Progenitor cell of endocrine pancreas (in vitro differentiated cells): ENCODE measurements at regions not wholly inside any gene's neighbourhood (a gene's known extent, or its start where the extent isn't known, plus 50 kb on each side); places are given as distances from the start of the nearest gene placed in this dataset.
A peak's percentile ranks its signal among the peaks of the same experiment; 100 is the strongest.

Experiments used
- DNase-seq: peaks from one replicate; pipeline ENCODE4 v3.0.0; 2021; ENCODE audit warnings: low spot score; ENCODE audit not compliant: unreplicated experiment
- H3K27ac Mint-ChIP-seq: 2 replicates; pipeline ENCODE4 v1.8.0; 2021; ENCODE audit warnings: mild to moderate bottlenecking, moderate library complexity, mixed read lengths
- H3K27me3 Mint-ChIP-seq: 2 replicates; pipeline ENCODE4 v1.8.0; 2021; ENCODE audit warnings: mixed read lengths
- H3K36me3 Mint-ChIP-seq: 2 replicates; pipeline ENCODE4 v1.8.0; 2022; ENCODE audit warnings: mixed read lengths; ENCODE audit not compliant: insufficient read depth
- H3K4me1 Mint-ChIP-seq: 2 replicates; pipeline ENCODE4 v1.8.0; 2021; ENCODE audit warnings: low read depth, mixed read lengths
- H3K4me3 Mint-ChIP-seq: 2 replicates; pipeline ENCODE4 v1.8.0; 2021; ENCODE audit warnings: low read depth, mild to moderate bottlenecking, moderate library complexity, mixed read lengths
- H3K9me3 Mint-ChIP-seq: 2 replicates; pipeline ENCODE4 v1.8.0; 2021; ENCODE audit warnings: low read depth, mixed read lengths
- CTCF ChIP-seq: fragments of 200-600 bp; sonication (generic); IDR thresholded peaks from one replicate; pipeline ENCODE4 v1.5.0; 2021; ENCODE audit warnings: antibody characterized with exemption, mild to moderate bottlenecking; ENCODE audit not compliant: unreplicated experiment

GRCh38 chr2:529424-529823 is 147.8 kb downstream of the TMEM18 start:
- TF ChIP-seq CTCF, result peak; percentile 61
- H3K4me1 Mint-ChIP-seq, result no peaks in the 10 kb centered on the region
- no peaks in the 10 kb centered on the region for H3K27me3 Mint-ChIP-seq
- H3K9me3 Mint-ChIP-seq, result peaks cover 11% of the 10 kb centered on the region
- peaks cover 1% of the 10 kb centered on the region for H3K36me3 Mint-ChIP-seq
- no peak for DNase-seq
- no peak overlapping the region for H3K27ac Mint-ChIP-seq
- no peak overlapping the region for H3K4me3 Mint-ChIP-seq

- Mint-ChIP-seq H3K9me3 (peaks cover 11% of the 10 kb centered on the region), H3K36me3 (peaks cover 1% of the 10 kb centered on the region), H3K4me3 (no peak overlapping the region), H3K4me1 (no peaks in the 10 kb centered on the region), H3K27ac (no peak overlapping the region), H3K27me3 (no peaks in the 10 kb centered on the region)
- DNase-seq, result no peak
- no peak for TF ChIP-seq CTCF
These were observed 149.6 kb downstream of the TMEM18 start for GRCh38 chr2:527581-527980.

DNA sequence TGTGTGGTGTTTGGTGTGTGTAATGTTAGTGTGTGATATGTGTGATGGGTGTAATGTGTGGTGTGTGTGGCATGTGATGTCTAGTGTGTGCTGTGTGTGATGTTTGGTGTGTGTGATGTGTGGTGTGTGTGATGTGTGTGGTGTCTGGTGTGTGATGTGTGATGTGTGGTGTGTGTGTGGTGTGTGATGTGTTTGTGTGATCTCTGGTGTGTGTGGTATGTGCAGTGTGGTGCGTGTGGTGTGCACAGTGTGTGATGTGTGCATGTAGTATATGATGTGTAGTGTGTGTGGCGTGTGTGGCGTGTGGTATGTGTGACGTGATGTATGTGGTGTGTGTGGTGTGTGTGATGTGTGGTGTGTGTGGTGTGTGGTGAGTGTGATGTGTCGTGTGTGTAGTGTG is 150.3 kb downstream of the TMEM18 start:
- Mint-ChIP-seq H3K4me3 (no peak overlapping the region), H3K9me3 (peaks cover 8% of the 10 kb centered on the region), H3K27me3 (no peaks in the 10 kb centered on the region), H3K4me1 (no peaks in the 10 kb centered on the region), H3K36me3 (peaks cover 1% of the 10 kb centered on the region), H3K27ac (no peak overlapping the region)
- DNase-seq, result no peak
- no peak for TF ChIP-seq CTCF

DNA sequence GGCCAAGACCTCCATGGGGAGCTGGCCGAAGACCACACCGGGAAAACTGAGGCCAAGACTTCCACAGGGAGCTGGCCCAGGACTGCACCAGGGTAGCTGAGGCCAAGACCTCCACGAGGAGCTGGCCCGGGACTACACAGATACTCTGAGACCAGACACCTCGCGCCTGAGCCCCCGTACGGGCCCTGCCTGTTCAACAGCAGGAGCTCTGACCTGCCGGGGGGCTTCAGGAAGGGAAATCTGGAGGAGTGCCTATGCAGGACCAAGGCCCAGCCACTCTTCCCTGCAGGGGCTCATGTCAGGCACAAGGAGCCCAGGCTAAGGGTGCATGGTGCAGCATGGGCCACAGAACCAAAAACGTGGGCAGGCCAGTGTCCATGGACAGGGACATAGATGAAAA is 151.6 kb downstream of the TMEM18 start:
- no peak overlapping the region for H3K4me3 Mint-ChIP-seq
- DNase-seq, result no peak
- no peak overlapping the region for H3K27ac Mint-ChIP-seq
- H3K4me1 Mint-ChIP-seq, result no peaks in the 10 kb centered on the region
- no peak for TF ChIP-seq CTCF
- peaks cover 3% of the 10 kb centered on the region for H3K9me3 Mint-ChIP-seq
- no peaks in the 10 kb centered on the region for H3K27me3 Mint-ChIP-seq
- no peaks in the 10 kb centered on the region for H3K36me3 Mint-ChIP-seq

DNA sequence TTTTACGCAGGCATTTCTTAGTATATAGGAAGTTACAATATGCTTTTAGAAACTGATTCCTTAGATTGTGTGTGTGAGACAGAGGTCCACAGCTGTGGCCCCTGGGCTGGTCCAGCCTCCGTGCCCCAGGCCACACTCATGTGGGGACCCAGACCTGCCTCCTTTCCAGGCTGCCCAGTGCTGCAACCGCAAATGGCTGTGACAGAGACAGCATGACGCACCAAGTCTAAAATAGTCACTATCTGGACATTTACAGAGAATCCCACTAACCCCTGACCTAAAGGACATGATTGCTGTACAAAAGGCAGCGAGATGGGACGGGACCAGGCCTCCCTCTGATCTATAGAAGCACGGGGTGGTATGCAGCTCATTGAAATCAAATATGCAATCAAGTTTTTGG is 152.2 kb downstream of the TMEM18 start:
- H3K27me3 Mint-ChIP-seq, result no peaks in the 10 kb centered on the region
- no peak for TF ChIP-seq CTCF
- no peaks in the 10 kb centered on the region for H3K36me3 Mint-ChIP-seq
- no peak for DNase-seq
- peaks cover 3% of the 10 kb centered on the region for H3K9me3 Mint-ChIP-seq
- H3K27ac Mint-ChIP-seq, result no peak overlapping the region
- H3K4me1 Mint-ChIP-seq, result no peaks in the 10 kb centered on the region
- no peak overlapping the region for H3K4me3 Mint-ChIP-seq
